Kidney tubule cell (primary cell): ENCODE measurements at regions not wholly inside any gene's neighbourhood (a gene's known extent, or its start where the extent isn't known, plus 50 kb on each side); places are given as distances from the start of the nearest gene placed in this dataset.
A peak's percentile ranks its signal among the peaks of the same experiment; 100 is the strongest.
"Not testable (repeated sequence)": the region's sequence is repeated elsewhere in the genome, so short reads cannot be mapped to it uniquely, and the experiment has no call there.

ENCODE experiments used
- DNase-seq: peaks from one replicate; pipeline ENCODE4 v3.0.0-alpha.2; 2018; ENCODE audit warnings: low spot score

- DNase-seq = no peak
These were observed 444.3 kb upstream of the CDH9 start for GRCh38 chr5:27482663-27483062.

GRCh38 chr5:27479859-27480258 is 441.5 kb upstream of the CDH9 start:
- no peak for DNase-seq

DNA sequence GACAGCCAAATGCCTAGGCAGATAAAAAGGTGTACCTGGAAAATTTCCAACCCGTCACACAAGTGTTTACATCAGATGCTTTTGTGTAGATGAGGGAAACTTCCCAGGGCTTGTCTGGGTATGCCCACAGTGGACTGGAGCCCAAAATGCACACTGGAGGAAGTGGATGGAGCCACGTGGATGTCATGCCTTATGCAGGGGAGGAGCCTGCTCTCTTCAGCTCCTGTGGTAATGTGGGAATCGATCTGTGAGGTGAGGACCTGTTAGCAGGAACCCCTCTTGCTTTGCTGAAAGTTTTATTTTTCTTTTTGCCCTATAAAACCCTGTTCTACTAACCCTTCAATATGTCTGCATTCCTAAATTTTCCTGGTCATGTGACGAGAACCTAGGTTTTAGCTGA is 439.2 kb upstream of the CDH9 start:
- DNase-seq = no peak

- no peak for DNase-seq
These were observed 438.1 kb upstream of the CDH9 start for GRCh38 chr5:27476356-27476988.

- no peak for DNase-seq
These were observed 436.7 kb upstream of the CDH9 start for GRCh38 chr5:27475063-27475462.

- DNase-seq = no peak
These were observed 436.0 kb upstream of the CDH9 start for GRCh38 chr5:27474395-27474794.

GRCh38 chr5:27474047-27474309 is 435.6 kb upstream of the CDH9 start:
- no peak for DNase-seq

GRCh38 chr5:27473307-27474046 is 435.1 kb upstream of the CDH9 start:
- no peak for DNase-seq

DNA sequence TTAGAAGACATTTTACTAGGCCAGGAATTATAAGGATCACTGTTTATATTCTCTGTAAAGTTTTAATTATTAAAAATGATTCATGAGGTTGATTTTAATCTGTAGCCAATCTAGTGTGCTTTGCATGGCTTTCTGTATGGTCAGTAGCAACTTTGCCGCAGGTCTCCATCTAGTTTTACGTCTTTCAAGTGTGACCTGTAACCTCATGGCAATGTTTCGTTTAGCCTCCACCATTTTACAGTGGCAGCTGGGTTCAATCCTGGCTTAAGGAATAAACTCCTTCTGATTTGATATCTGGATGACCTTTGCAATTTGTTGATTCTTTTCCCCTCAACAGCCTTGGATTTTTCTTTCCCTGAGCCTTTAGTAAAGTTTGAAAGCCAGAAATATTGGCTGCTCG is 434.5 kb upstream of the CDH9 start:
- DNase-seq = no peak

DNA sequence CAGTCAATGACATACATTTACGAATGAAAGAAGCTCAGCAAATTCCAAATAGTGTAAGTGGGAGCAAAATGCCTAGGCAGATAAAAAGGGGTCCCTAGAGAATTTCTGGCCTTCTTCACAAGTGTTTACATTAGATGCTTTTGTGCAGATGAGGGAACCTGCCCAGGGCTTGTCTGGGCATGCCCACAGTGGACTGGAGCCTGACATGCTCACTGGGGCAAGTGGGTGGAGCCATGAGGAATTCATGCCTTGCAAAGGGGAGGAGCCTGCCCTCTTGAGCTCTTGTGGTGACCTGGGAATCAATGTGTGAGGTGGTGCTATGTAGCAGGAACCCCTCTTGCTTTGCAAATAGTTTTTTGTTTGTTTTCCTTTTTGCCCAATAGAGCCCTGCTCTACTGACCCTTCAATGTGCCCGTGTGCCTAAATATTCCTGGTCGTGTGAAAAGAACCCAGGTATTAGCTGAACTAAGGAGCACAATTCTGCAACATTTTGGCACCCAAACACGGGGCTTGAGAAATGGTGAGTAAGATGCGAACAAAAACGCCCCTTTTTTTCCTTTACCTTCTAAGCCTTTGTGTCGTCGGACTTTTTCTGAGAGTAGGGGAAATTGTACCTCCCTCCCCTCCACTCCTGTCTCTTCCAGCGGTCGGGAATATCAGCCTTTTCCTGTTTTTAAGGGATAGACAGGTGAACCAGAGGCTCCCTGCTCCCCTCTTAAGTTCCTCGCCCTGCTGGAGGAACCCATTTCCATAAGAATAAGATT is 433.8 kb upstream of the CDH9 start:
- DNase-seq = peak; percentile 6

- no peak for DNase-seq
These were observed 428.6 kb upstream of the CDH9 start for GRCh38 chr5:27466959-27467358.

- DNase-seq = no peak
These were observed 426.8 kb upstream of the CDH9 start for GRCh38 chr5:27465140-27465539.

- DNase-seq = no peak
These were observed 425.2 kb upstream of the CDH9 start for GRCh38 chr5:27463446-27464149.

- DNase-seq = no peak
These were observed 424.6 kb upstream of the CDH9 start for GRCh38 chr5:27462936-27463335.

- no peak for DNase-seq
These were observed 419.9 kb upstream of the CDH9 start for GRCh38 chr5:27458287-27458686.

GRCh38 chr5:27451377-27451776 is 413.0 kb upstream of the CDH9 start:
- DNase-seq = no peak

DNA sequence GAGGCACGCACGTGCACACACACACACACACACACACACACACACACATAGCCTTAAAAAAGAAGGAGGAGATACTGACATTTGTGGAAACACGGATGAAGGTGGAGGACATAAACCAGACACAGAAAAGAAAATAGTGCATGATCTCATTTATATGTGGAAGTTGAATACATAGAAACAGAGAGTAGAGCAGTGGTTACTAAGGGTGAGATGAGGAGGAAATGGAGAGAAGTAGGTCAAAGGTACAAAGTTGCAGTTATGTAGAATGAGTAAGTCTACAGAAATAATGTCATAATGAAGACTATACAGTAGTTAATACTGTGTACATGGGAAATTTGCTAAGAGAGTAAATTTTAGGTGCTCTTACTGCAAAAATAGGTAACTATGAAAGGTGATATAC is 412.2 kb upstream of the CDH9 start:
- peak; percentile 76 for DNase-seq

DNA sequence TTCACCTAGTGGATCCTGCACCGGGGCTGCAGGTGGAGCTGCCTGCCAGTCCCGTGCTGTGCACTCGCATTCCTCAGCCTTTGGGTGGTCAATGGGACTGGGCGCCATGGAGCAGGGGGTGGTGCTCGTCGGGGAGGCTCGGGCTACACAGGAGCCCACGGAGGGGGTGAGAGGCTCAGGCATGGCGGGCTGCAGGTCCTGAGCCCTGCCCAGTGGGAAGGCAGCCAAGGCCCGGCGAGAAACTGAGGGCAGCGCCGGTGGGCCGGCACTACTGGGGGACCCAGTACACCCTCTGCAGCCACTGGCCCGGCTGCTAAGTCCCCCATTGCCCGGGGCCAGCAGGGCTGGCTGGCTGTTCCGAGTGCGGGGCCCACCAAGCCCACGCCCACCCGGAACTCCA is 401.0 kb upstream of the CDH9 start:
- not testable (repeated sequence) for DNase-seq

DNA sequence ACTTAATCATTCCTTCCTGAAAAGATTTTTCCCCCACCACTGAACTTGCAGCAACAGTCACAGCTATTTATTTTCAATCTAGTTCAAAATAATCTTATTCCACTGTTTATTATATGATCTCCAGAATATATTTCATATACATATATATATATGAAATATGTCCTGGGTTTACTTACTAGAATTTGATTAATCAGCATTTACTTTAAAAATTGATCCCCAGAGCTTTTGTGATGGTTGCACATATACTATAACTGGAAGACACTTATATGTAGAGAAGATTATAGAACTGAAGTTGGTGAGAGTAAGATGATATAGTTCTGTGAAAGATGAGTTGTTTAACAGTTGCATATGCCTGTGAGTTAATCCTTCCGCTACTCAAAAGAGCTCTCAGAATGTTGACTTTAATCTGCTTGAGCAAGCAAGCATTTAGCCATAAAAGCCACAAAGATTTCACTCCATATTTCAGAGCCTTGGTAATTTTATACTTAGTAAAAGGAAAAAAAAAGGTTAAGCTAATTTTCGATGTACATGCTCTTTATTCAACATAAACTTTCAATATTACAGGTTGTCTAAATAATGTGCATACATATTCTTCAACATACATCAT is 399.3 kb upstream of the CDH9 start:
- DNase-seq = peak; percentile 78

DNA sequence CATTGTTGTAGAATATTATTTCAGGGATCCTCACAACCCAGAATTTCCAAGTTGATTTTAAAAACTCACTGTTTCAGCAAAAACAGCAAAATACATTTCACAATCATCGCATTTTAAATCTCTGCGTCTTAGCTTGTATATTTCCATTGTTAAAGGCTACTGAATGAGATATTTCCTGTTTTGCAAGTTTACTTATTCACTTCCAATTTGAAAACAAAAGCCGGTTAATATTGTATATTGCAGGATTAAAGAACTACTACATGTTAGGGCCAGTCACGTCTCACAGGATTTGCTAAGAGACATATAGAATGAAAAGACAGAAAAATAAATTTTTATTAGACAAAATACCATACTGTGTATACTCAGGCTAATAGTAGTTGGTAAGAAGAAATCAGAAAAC is 395.9 kb upstream of the CDH9 start:
- DNase-seq = no peak

- no peak for DNase-seq
These were observed 375.7 kb upstream of the CDH9 start for GRCh38 chr5:27414099-27414498.

- DNase-seq = no peak
These were observed 374.0 kb upstream of the CDH9 start for GRCh38 chr5:27412384-27412783.
